SIG-M5 treated with dmso at 0.1 percent for 504 hours (cell line): ENCODE measurements at regions not wholly inside any gene's neighbourhood (a gene's known extent, or its start where the extent isn't known, plus 50 kb on each side); places are given as distances from the start of the nearest gene placed in this dataset.
A peak's percentile ranks its signal among the peaks of the same experiment; 100 is the strongest.
"Not testable (repeated sequence)": the region's sequence is repeated elsewhere in the genome, so short reads cannot be mapped to it uniquely, and the experiment has no call there.

ENCODE experiments used
- DNase-seq: peaks from one replicate; lab custom pipeline; 2025; ENCODE audit not compliant: unreplicated experiment; lab: John Stamatoyannopoulos, UW

GRCh38 chr15:98547275-98547674, 101.1 kb upstream of the IGF1R start:
- DNase-seq = peak; percentile 24

DNA sequence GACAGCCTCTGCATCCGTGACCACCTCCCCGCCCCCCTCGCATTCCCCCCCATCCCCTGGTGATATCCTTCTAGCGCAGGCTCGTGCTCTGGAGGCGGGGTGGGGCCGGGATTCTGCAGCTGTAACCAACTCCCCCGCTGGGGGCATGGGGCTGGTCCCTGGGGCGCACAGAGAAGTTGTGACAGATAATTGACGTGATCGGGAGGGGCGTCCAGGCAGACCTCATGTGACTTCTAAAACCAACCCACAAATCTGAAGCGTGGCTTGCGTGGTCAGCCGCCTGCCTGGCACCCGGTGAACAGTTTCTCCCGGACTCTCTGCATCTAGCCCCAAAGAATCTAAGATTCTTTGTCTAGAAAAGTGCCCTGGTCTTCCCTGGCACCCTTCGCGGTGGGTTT, 100.6 kb upstream of the IGF1R start:
- no peak for DNase-seq

DNA sequence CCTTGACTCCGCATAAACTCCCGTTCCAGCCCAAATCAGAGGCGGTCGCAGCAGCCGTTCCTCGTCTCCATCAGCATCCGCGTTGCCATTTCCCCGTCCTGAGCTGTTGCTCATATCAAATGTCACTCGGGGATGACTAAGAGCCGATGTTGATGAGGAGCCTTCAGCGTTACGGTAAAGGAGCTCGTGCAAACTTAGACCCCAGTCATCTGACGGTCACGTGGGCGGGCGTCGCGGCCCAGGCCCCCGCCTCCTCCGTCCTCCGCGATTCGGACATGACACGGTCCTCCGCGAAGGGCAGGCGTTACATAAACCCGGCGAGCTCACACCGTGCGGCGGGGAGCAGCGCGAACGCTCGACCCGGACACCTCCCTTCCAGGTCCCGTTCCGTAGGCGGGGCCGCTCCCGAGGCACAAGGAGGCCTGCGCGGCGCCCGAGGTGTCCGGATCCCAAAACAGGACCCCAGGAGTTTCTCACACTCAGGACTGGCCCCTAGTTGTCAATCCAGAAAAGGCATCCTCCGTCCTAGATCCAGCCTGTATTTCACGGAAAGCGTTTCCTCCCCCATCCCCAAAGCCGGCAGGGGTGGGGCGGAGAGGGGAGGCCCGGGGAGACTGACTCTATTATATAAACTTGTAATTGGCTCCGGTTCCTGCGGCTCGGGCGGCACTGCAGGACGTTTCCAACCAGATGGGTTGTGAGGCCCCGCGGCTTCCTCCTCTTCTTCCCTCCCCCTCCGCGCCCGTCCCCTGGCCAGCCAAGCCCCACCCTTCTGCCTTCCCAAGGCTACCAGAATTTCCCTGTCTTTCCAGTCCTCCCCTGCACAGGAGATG, 100.0 kb upstream of the IGF1R start:
- DNase-seq = no peak

- no peak for DNase-seq
Observed at GRCh38 chr15:98549003-98549402, 99.3 kb upstream of the IGF1R start.

GRCh38 chr15:98549741-98550140, 98.6 kb upstream of the IGF1R start:
- no peak for DNase-seq

DNA sequence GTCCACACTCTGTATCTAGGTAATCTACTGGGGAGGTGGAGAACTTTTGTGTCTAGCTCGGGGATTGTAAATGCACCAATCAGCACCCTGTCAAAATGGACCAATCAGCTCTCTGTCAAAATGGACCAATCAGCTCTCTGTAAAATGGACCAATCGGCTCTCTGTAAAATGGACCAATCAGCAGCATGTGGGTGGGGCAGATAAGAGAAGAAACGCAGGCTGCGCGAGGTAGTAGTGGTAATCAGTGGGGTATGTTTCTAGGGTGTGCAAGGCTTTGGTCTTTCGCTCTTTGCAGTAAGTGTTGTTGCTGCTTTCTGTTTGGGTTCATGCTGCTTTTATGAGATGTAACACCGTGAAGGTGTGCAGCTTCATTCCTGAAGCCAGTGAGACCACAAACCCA, 98.0 kb upstream of the IGF1R start:
- DNase-seq = not testable (repeated sequence)

GRCh38 chr15:98551936-98552562, 96.3 kb upstream of the IGF1R start:
- no peak for DNase-seq

- no peak for DNase-seq
Observed at GRCh38 chr15:98554272-98555172, 93.8 kb upstream of the IGF1R start.

GRCh38 chr15:98555173-98555515, 93.2 kb upstream of the IGF1R start:
- no peak for DNase-seq

DNA sequence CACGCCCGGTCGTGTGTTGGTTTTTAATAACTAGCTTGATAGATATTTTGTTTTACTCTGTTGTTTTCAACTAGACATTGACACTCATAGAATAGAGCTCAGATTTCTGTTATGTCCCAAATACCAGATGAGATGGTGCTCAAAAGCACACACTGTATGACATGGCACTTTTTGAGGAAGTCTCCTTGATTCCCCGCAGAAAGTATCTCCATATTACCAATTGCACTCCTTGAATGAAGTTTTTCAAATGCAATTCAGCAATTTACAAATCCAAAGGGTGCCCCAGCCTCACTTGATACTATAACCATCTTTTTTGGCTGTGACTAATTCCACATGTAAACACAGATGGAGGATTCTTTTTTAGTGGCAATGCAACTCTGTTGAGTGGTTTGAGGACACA, 92.0 kb upstream of the IGF1R start:
- no peak for DNase-seq

- no peak for DNase-seq
Observed at GRCh38 chr15:98560338-98560737, 88.0 kb upstream of the IGF1R start.

- DNase-seq = no peak
Observed at GRCh38 chr15:98561169-98561941, 87.0 kb upstream of the IGF1R start.

DNA sequence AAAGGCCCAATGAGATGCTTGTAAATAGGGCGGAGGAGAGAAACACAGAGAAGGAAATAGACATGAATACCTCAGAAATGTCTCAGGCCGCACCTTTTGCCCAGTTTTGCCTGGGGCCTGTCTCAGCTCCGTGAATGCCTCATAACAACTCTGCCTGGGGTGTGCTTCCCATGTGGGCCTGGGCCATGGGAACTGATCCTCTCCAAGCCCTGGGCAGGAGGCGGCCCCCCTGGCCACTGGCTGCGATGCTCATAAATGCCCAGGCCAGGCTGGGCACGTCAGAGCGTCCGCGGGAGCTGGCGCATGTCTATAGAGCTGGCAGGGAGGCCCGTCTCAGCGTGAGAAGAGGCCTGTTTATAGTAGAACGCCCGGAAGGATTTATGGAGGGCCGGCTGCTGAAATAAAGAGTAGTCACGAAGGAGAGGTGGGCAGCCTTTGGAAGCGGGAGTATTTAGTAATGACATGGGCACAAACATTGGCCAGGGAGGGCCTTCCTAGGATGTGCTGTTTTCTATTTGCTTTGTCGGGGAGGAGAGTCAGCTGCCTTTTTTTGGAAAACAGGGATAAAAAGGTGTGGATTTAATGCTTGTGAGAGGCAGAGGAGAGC, 85.9 kb upstream of the IGF1R start:
- no peak for DNase-seq

GRCh38 chr15:98565566-98565965, 82.8 kb upstream of the IGF1R start:
- DNase-seq = no peak

DNA sequence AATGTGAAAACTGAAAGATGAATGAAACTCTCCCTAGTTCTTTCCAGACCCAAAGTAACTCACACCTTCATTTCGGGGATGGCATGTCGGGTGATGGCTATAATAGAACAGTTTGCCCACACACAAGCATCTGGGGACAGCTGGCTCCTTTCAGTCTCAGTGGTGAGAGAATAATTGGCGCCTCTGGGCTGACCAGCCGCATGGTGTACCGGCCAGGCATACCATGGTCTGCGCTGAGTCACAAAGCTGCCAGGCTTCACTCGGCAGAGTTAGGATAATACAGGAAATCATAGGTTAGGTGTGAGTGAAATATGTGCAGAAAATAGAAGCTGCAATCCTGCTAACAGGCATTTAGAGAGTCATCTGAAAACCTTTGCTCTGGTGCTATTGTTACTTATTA, 80.4 kb upstream of the IGF1R start:
- no peak for DNase-seq

- no peak for DNase-seq
Observed at GRCh38 chr15:98568382-98569017, 79.8 kb upstream of the IGF1R start.

DNA sequence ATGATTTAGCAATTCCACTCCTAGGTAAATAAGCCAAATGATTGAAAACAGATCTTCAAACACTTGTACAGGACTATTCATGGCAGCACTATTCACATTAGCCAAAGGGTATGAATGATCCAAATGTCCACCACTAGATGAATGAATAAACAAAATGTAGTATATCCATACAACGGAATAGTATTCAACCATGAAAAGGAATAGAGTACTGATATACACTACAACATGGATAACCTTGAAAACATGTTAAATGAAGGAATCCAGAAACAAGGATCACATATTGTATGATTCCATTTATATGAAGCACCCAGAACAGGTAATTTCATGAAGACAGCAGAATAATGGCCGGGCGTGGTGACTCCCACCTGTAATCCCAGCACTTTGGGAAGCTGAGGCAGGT, 78.2 kb upstream of the IGF1R start:
- DNase-seq = no peak

- no peak for DNase-seq
Observed at GRCh38 chr15:98580572-98580971, 67.8 kb upstream of the IGF1R start.

GRCh38 chr15:98581715-98582114, 66.6 kb upstream of the IGF1R start:
- no peak for DNase-seq

DNA sequence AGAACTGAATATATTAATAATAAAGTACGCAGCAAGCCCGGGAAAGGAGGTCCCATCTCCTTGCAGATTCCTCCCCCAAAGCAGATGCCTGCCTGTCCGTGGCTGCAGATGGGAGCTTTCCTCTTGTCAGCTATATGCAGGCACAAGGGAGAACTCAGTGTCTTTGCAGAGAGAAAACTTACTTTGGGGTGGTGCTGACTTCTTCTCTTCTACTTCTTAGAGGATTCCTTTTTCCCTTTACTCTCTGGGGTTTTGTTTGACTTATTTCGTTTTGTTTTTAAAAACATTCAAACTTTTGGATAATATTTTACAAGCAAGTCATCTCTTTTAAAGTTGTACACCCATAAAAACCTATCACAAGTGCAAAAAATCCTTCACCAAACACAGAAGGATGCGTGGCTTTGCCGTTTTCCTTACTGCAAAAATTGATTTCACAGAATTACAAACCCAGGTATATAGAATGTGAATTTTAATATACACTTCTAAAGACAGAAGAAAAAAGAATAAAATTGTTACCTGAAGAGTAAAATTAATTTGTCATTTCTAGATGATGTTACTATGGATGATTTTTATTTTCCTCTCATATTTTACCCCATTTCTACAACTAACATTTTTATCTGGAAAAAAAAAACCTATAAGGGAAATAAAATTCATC, 65.3 kb upstream of the IGF1R start:
- no peak for DNase-seq
